ENCODE measurements at regions not wholly inside any gene's neighbourhood (a gene's known extent, or its start where the extent isn't known, plus 50 kb on each side); places are given as distances from the start of the nearest gene placed in this dataset.

- in situ Hi-C loops (cut with HindIII; ENCODE audit: extremely low pct_ligation_motif_present, low pct_unique_long_range_greater_than_20kb) = no loop called here
- H3K9ac ChIP-seq (ENCODE audit: insufficient read depth, low read depth, low read length) = no peak overlapping the region
- no TSS peak for BruUV-seq (replicated peaks)
- TF ChIP-seq ZNF44 (CRISPR knock-in tag; IDR thresholded peaks at IDR 0.05) = no peak
- no peak for TF ChIP-seq NFATC3 (CRISPR knock-in tag; IDR thresholded peaks at IDR 0.05)
- no peak for TF ChIP-seq MED1 (CRISPR knock-in tag; IDR thresholded peaks at IDR 0.05)
- no peak for TF ChIP-seq FOXK1 (CRISPR knock-in tag; IDR thresholded peaks at IDR 0.05; ENCODE audit: borderline replicate concordance, low read depth)
- no peak for TF ChIP-seq ZNF691 (CRISPR knock-in tag; IDR thresholded peaks at IDR 0.05; ENCODE audit: borderline replicate concordance, low read depth)
- no peak for TF ChIP-seq PRDM10 (CRISPR knock-in tag; IDR thresholded peaks at IDR 0.05; ENCODE audit: low read depth)
- no peak for TF ChIP-seq HOXA7 (CRISPR knock-in tag; IDR thresholded peaks at IDR 0.05)
- no peak for TF ChIP-seq NR2F2 (IDR thresholded peaks at IDR 0.05; ENCODE audit: borderline replicate concordance, low read depth)
- no peak for TF ChIP-seq PHF8 (CRISPR knock-in tag; IDR thresholded peaks at IDR 0.05)
- no peaks in the 10 kb centered on the region for H4K20me1 ChIP-seq (ENCODE audit: insufficient read depth, low read length)
- no peaks in the 10 kb centered on the region for H3K4me1 ChIP-seq (ENCODE audit: insufficient read depth, low read length)
- ATAC-seq = no peak
- POLR2A ChIA-PET = no interaction called here
- H3K9me3 ChIP-seq (ENCODE audit: low read length) = no peaks in the 10 kb centered on the region
- no peaks in the 10 kb centered on the region for H3K79me2 ChIP-seq (ENCODE audit: insufficient read depth, low read length)
- no peaks in the 10 kb centered on the region for H3K27me3 ChIP-seq (ENCODE audit: control insufficient read depth in 1 of 2, insufficient read depth in 2 of 2, low read length in 2 of 2)
- 0% methylated on average over 1 of the region's 3 CpGs for WGBS (ENCODE audit: low lambda C conversion rate)
- no peak overlapping the region for H3K4me3 ChIP-seq (replicated peaks in 1 of 3; ENCODE audit: insufficient read depth in 1 of 3, low read depth in 2 of 3, low read length in 3 of 3)
- no peak overlapping the region for H3K4me2 ChIP-seq (ENCODE audit: low read depth, low read length)
- no peak for DNase-seq (ENCODE audit: low spot score)
- H3K27ac ChIP-seq (ENCODE audit: extremely low read length, insufficient read depth, low read length) = no peak overlapping the region
- CTCF ChIA-PET (ENCODE audit: low intra/inter-chr PET ratio, low total read pairs) = no interaction called here
- no peak overlapping the region for H2AFZ ChIP-seq (ENCODE audit: low read length)
- intact Hi-C loops (cut with micrococcal nuclease; ENCODE audit: unreplicated experiment) = no loop called here
- no peaks in the 10 kb centered on the region for H3K36me3 ChIP-seq (replicated peaks in 1 of 2; ENCODE audit: control insufficient read depth in 1 of 2, insufficient read depth in 2 of 2, low read length in 2 of 2)
- FAIRE-seq = no peak
These were observed 577.2 kb upstream of the EDIL3 start for GRCh38 chr5:84961903-84962302.

All from HepG2 (cell line).